GM23248 (cell line): ENCODE measurements at regions not wholly inside any gene's neighbourhood (a gene's known extent, or its start where the extent isn't known, plus 50 kb on each side); places are given as distances from the start of the nearest gene placed in this dataset.

Source experiments
- DNase-seq: peaks from one replicate; pipeline ENCODE4 v3.0.0-alpha.2; 2015
- H2AFZ ChIP-seq: fragments of 200-600 bp; sonication (generic); 2 replicates; pipeline ENCODE4 v1.6.1; 2016; ENCODE audit warnings: antibody characterized with exemption
- H3F3A ChIP-seq: fragments of 200-600 bp; sonication (generic); 2 replicates; pipeline ENCODE4 v1.6.1; 2016; ENCODE audit warnings: mild to moderate bottlenecking, antibody characterized with exemption, mixed run types; ENCODE audit not compliant: insufficient read depth
- H3K27ac ChIP-seq: fragments of 200-600 bp; sonication (generic); 2 replicates; pipeline ENCODE4 v1.5.1; 2016; ENCODE audit warnings: mild to moderate bottlenecking
- H3K27me3 ChIP-seq: fragments of 200-600 bp; sonication (generic); replicated peaks from 2 replicates; pipeline ENCODE4 v1.6.1; 2016; ENCODE audit warnings: mild to moderate bottlenecking; ENCODE audit not compliant: insufficient read depth
- H3K36me3 ChIP-seq: fragments of 200-600 bp; sonication (generic); 2 replicates; pipeline ENCODE4 v1.6.1; 2016; ENCODE audit warnings: low read depth, mild to moderate bottlenecking
- H3K4me1 ChIP-seq: fragments of 200-600 bp; sonication (generic); 2 replicates; pipeline ENCODE4 v1.6.1; 2016; ENCODE audit warnings: mild to moderate bottlenecking; ENCODE audit not compliant: insufficient read depth
- H3K4me2 ChIP-seq: fragments of 200-600 bp; sonication (generic); one replicate; pipeline ENCODE4 v1.6.1; 2016; ENCODE audit warnings: mild to moderate bottlenecking; ENCODE audit not compliant: unreplicated experiment
- H3K4me3 ChIP-seq: fragments of 200-600 bp; sonication (generic); 2 replicates; pipeline ENCODE4 v1.5.1; 2016; ENCODE audit warnings: mild to moderate bottlenecking
- H3K79me2 ChIP-seq: fragments of 200-600 bp; sonication (generic); 2 replicates; pipeline ENCODE4 v1.6.1; 2016; ENCODE audit warnings: mild to moderate bottlenecking; ENCODE audit not compliant: insufficient read depth
- H3K9ac ChIP-seq: fragments of 200-600 bp; sonication (generic); 2 replicates; pipeline ENCODE4 v1.6.1; 2016; ENCODE audit warnings: mild to moderate bottlenecking
- H3K9me2 ChIP-seq: fragments of 200-600 bp; sonication (generic); 2 replicates; pipeline ENCODE4 v1.6.1; 2016; ENCODE audit warnings: mixed run types, mild to moderate bottlenecking, moderate library complexity; ENCODE audit not compliant: insufficient read depth
- H3K9me3 ChIP-seq: fragments of 200-600 bp; sonication (generic); one replicate; pipeline ENCODE4 v1.6.1; 2017; ENCODE audit warnings: low read depth
- H4K20me1 ChIP-seq: fragments of 200-600 bp; sonication (generic); 2 replicates; pipeline ENCODE4 v1.6.0; 2016; ENCODE audit not compliant: insufficient read depth
- EZH2 ChIP-seq: fragments of 200-600 bp; sonication (generic); IDR thresholded peaks from 2 replicates; pipeline ENCODE4 v1.6.1; 2018; ENCODE audit warnings: antibody characterized with exemption, mild to moderate bottlenecking; ENCODE audit not compliant: insufficient read depth, poor library complexity, severe bottlenecking
- EZH2phosphoT487 ChIP-seq: fragments of 200-600 bp; sonication (generic); IDR thresholded peaks from 2 replicates; pipeline ENCODE4 v1.6.1; 2018; ENCODE audit warnings: antibody characterized with exemption, moderate library complexity, mild to moderate bottlenecking, low read depth; ENCODE audit not compliant: insufficient read depth
- WGBS, 2 experiments: methylation state at CpG; one replicate each; pipeline ENCODE4 v1.1.6; 2015 to 2017; ENCODE audit warnings: low lambda C conversion rate in 2 of 2, low coverage in 1 of 2; ENCODE audit errors: missing lambda C conversion rate in 2 of 2; 5-methylcytosine and 5-hydroxymethylcytosine counted together
- in situ Hi-C: fragments of 300-500 bp; cut with MboI; formaldehyde crosslinking; loops from 2 replicates; pipeline ENCODE4 v1.15.0; 2020

- H3K36me3 ChIP-seq, result no peaks in the 10 kb centered on the region
- 93 to 98% methylated on average over 5 of the region's 5 CpGs for WGBS, 2 experiments
- no peak for DNase-seq
- no peak overlapping the region for H3K4me2 ChIP-seq
- H3K4me1 ChIP-seq, result peaks cover 8% of the 10 kb centered on the region
- no peak overlapping the region for H3K9ac ChIP-seq
- no peaks in the 10 kb centered on the region for H3K79me2 ChIP-seq
- H3F3A ChIP-seq, result no peaks in the 10 kb centered on the region
- no peaks in the 10 kb centered on the region for H3K9me2 ChIP-seq
- no peaks in the 10 kb centered on the region for H3K27me3 ChIP-seq
- H4K20me1 ChIP-seq, result no peaks in the 10 kb centered on the region
- H3K9me3 ChIP-seq, result no peaks in the 10 kb centered on the region
- in situ Hi-C loops, result no loop called here
- no peak overlapping the region for H3K4me3 ChIP-seq
- TF ChIP-seq EZH2phosphoT487, result no peak
- TF ChIP-seq EZH2, result no peak
- no peak overlapping the region for H2AFZ ChIP-seq
- H3K27ac ChIP-seq, result no peak overlapping the region
Observed at GRCh38 chr2:224174990-224175389, 135.9 kb upstream of the SERPINE2 start.

GRCh38 chr2:224174521-224174920, 135.4 kb upstream of the SERPINE2 start:
- Histone ChIP-seq H4K20me1 (no peaks in the 10 kb centered on the region), H3K9me3 (no peaks in the 10 kb centered on the region), H3F3A (no peaks in the 10 kb centered on the region), H3K9me2 (no peaks in the 10 kb centered on the region), H3K4me3 (no peak overlapping the region), H3K4me1 (peaks cover 8% of the 10 kb centered on the region), H2AFZ (no peak overlapping the region), H3K27me3 (no peaks in the 10 kb centered on the region), H3K79me2 (no peaks in the 10 kb centered on the region), H3K36me3 (no peaks in the 10 kb centered on the region), H3K27ac (no peak overlapping the region), H3K4me2 (no peak overlapping the region), H3K9ac (no peak overlapping the region)
- DNase-seq, result no peak
- TF ChIP-seq EZH2 (no peak), EZH2phosphoT487 (no peak)
- in situ Hi-C loops, result no loop called here
- 80 to 87% methylated on average over 1 of the region's 1 CpG for WGBS, 2 experiments

- Histone ChIP-seq H3K27ac (no peak overlapping the region), H3K79me2 (no peaks in the 10 kb centered on the region), H3K4me3 (no peak overlapping the region), H3K4me2 (no peak overlapping the region), H3K27me3 (no peaks in the 10 kb centered on the region), H4K20me1 (no peaks in the 10 kb centered on the region), H3F3A (no peaks in the 10 kb centered on the region), H2AFZ (no peak overlapping the region), H3K36me3 (no peaks in the 10 kb centered on the region), H3K4me1 (peaks cover 8% of the 10 kb centered on the region), H3K9me3 (no peaks in the 10 kb centered on the region), H3K9me2 (no peaks in the 10 kb centered on the region), H3K9ac (no peak overlapping the region)
- TF ChIP-seq EZH2, result no peak
- TF ChIP-seq EZH2phosphoT487, result no peak
- DNase-seq, result no peak
- in situ Hi-C loops, result no loop called here
- 82 to 87% methylated on average over 3 of the region's 3 CpGs for WGBS, 2 experiments
Observed at GRCh38 chr2:224173933-224174332, 134.8 kb upstream of the SERPINE2 start.

- in situ Hi-C loops, result no loop called here
Observed at GRCh38 chr2:224173210-224173609, 134.1 kb upstream of the SERPINE2 start.

GRCh38 chr2:224171226-224171625, 132.1 kb upstream of the SERPINE2 start:
- H2AFZ ChIP-seq, result no peak overlapping the region
- peaks cover 6% of the 10 kb centered on the region for H3F3A ChIP-seq
- H3K27ac ChIP-seq, result no peak overlapping the region
- no peak overlapping the region for H3K9ac ChIP-seq
- H3K9me2 ChIP-seq, result no peaks in the 10 kb centered on the region
- H3K36me3 ChIP-seq, result no peaks in the 10 kb centered on the region
- in situ Hi-C loops, result no loop called here
- no peak overlapping the region for H3K4me3 ChIP-seq
- H4K20me1 ChIP-seq, result no peaks in the 10 kb centered on the region
- no peaks in the 10 kb centered on the region for H3K79me2 ChIP-seq
- TF ChIP-seq EZH2phosphoT487, result no peak
- TF ChIP-seq EZH2, result no peak
- DNase-seq, result no peak
- no peaks in the 10 kb centered on the region for H3K27me3 ChIP-seq
- no peaks in the 10 kb centered on the region for H3K9me3 ChIP-seq
- WGBS, 2 experiments, result 83 to 85% methylated on average over 3 of the region's 3 CpGs
- peaks cover 16% of the 10 kb centered on the region for H3K4me1 ChIP-seq
- H3K4me2 ChIP-seq, result no peak overlapping the region

More at GRCh38 chr2:224173210-224173609, 134.1 kb upstream of the SERPINE2 start:
- no peaks in the 10 kb centered on the region for H3F3A ChIP-seq
- no peaks in the 10 kb centered on the region for H3K27me3 ChIP-seq
- H3K4me3 ChIP-seq, result no peak overlapping the region
- no peak overlapping the region for H3K4me2 ChIP-seq
- H3K9me2 ChIP-seq, result no peaks in the 10 kb centered on the region
- no peak for TF ChIP-seq EZH2phosphoT487
- TF ChIP-seq EZH2, result no peak
- no peak overlapping the region for H3K9ac ChIP-seq
- H2AFZ ChIP-seq, result no peak overlapping the region
- H3K79me2 ChIP-seq, result no peaks in the 10 kb centered on the region
- H3K4me1 ChIP-seq, result peaks cover 8% of the 10 kb centered on the region
- H3K36me3 ChIP-seq, result no peaks in the 10 kb centered on the region
- peak; percentile 25 for DNase-seq
- no peaks in the 10 kb centered on the region for H3K9me3 ChIP-seq
- H3K27ac ChIP-seq, result no peak overlapping the region
- no peaks in the 10 kb centered on the region for H4K20me1 ChIP-seq
